ENCODE measurements at regions not wholly inside any gene's neighbourhood (a gene's known extent, or its start where the extent isn't known, plus 50 kb on each side); places are given as distances from the start of the nearest gene placed in this dataset.

DNA sequence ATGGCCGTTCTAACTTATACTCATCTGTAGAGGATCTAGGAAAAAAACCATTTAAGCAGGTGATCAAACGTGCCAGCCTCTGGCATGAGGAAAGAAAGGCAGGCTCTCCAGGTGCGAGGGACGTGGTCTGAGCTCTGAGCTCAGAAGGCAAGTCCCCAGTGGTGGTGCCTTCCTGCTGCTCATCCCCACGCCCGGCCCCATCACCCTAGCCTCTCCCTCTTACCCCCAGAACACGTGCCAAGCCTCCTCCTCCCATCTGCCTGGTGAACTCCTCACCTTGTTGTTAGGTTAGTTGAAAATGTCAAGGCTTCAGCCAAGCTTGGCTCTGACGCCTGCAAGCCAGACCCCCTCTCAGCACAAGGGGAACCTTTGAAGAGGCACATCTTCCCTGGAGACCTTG lies 571.2 kb upstream of the MKI67 start:
- H3K36me3 ChIP-seq, result no peaks in the 10 kb centered on the region
- no peak overlapping the region for H3K4me3 ChIP-seq
- H3K27me3 ChIP-seq, result no peaks in the 10 kb centered on the region
- no peak for DNase-seq
- no peaks in the 10 kb centered on the region for H3K9me3 ChIP-seq
- intact Hi-C loops (cut with DNase I), result no loop called here
- ATAC-seq, result no peak
- TF ChIP-seq POLR2A (IDR thresholded peaks at IDR 0.05), result no peak
- TF ChIP-seq, protein P1, sequence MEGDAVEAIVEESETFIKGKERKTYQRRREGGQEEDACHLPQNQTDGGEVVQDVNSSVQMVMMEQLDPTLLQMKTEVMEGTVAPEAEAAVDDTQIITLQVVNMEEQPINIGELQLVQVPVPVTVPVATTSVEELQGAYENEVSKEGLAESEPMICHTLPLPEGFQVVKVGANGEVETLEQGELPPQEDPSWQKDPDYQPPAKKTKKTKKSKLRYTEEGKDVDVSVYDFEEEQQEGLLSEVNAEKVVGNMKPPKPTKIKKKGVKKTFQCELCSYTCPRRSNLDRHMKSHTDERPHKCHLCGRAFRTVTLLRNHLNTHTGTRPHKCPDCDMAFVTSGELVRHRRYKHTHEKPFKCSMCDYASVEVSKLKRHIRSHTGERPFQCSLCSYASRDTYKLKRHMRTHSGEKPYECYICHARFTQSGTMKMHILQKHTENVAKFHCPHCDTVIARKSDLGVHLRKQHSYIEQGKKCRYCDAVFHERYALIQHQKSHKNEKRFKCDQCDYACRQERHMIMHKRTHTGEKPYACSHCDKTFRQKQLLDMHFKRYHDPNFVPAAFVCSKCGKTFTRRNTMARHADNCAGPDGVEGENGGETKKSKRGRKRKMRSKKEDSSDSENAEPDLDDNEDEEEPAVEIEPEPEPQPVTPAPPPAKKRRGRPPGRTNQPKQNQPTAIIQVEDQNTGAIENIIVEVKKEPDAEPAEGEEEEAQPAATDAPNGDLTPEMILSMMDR (IDR thresholded peaks at IDR 0.05), result no peak
- H3K4me1 ChIP-seq, result no peaks in the 10 kb centered on the region
- 56% methylated on average over 5 of the region's 8 CpGs for WGBS (ENCODE audit: insufficient coverage, low coverage, low lambda C conversion rate, missing lambda C conversion rate)
- no peak overlapping the region for H3K27ac ChIP-seq

DNA sequence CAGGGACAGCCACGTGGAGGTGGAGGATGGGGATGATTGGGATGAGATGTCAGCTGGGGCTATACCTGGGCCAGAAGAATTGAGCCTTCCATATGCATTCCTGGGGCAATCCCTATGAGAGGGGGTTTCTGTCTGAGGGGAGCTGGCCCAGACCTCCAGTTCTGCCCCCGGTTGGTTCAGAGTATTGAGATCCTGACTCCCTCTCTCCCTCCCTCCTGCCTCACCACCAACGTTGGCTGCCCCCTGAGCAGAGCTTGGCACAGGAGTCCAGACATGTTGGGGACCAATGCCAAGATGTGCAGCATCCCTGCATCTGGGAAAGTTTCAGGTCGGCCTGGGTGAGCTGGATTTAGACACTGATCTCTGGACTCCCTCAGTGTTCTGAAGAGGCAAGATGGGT lies 575.2 kb upstream of the MKI67 start:
- Histone ChIP-seq H3K36me3 (no peaks in the 10 kb centered on the region), H3K4me1 (no peaks in the 10 kb centered on the region), H3K9me3 (no peaks in the 10 kb centered on the region), H3K4me3 (no peak overlapping the region), H3K27me3 (no peaks in the 10 kb centered on the region), H3K27ac (no peak overlapping the region)
- DNase-seq (no peak), ATAC-seq (no peak)
- TF ChIP-seq, protein P1 (IDR thresholded peaks at IDR 0.05), result no peak
- intact Hi-C loops (cut with DNase I), result no loop called here
- 43% methylated on average over 2 of the region's 4 CpGs for WGBS (ENCODE audit: insufficient coverage, low coverage, low lambda C conversion rate, missing lambda C conversion rate)

DNA sequence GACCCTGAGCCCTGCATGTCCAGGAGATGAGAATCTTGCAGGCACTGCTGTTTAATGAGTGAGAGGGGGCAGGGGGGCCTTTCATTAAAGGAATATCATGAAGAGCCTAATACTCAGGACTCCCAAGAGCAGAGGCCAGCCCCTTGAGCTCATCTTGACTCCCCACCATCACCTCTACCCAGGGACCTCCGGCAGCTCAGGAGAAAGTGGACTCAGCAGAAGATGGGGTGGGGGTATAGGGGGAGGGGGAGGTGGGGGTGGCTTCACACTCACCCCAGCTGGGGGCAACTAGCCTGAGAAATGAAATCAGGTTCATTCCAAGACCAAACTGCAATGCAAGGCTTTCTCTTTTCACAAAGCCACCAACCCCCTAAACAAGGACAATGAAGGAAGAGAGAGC lies 575.6 kb upstream of the MKI67 start:
- Histone ChIP-seq H3K4me1 (no peaks in the 10 kb centered on the region), H3K9me3 (no peaks in the 10 kb centered on the region), H3K27ac (no peak overlapping the region), H3K27me3 (no peaks in the 10 kb centered on the region), H3K36me3 (no peaks in the 10 kb centered on the region), H3K4me3 (no peak overlapping the region)
- no peak for DNase-seq
- 17% methylated on average over 1 of the region's 1 CpG for WGBS (ENCODE audit: insufficient coverage, low coverage, low lambda C conversion rate, missing lambda C conversion rate)
- ATAC-seq, result no peak
- no peak for TF ChIP-seq POLR2A (IDR thresholded peaks at IDR 0.05)
- TF ChIP-seq, protein P1 (IDR thresholded peaks at IDR 0.05), result no peak
- intact Hi-C loops (cut with DNase I), result no loop called here

DNA sequence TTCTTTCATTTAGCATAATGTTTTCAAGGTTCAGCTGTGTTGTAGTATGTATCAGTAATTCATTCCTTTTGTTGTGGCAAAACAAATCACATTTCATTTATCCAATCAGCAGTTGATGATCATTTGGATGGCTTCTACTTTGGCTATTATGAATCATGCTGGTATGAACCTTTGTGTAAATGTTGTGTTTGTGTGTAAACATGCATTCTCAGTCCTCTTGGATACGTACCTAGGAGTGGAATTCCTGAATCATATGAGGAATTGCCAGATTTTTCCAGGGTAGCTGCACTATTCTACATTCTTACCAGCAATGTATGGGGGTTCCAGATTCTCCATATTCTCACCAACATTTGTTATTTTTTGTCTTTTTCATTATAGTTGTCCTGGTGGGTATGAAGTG lies 578.5 kb upstream of the MKI67 start:
- TF ChIP-seq, protein P1 (IDR thresholded peaks at IDR 0.05), result no peak
- TF ChIP-seq POLR2A (IDR thresholded peaks at IDR 0.05), result no peak
- no peaks in the 10 kb centered on the region for H3K9me3 ChIP-seq
- H3K4me3 ChIP-seq, result no peak overlapping the region
- 38% methylated on average over 1 of the region's 1 CpG for WGBS (ENCODE audit: insufficient coverage, low coverage, low lambda C conversion rate, missing lambda C conversion rate)
- intact Hi-C loops (cut with DNase I), result no loop called here
- no peaks in the 10 kb centered on the region for H3K36me3 ChIP-seq
- H3K27ac ChIP-seq, result no peak overlapping the region
- H3K27me3 ChIP-seq, result no peaks in the 10 kb centered on the region
- no peak for ATAC-seq
- H3K4me1 ChIP-seq, result no peaks in the 10 kb centered on the region
- no peak for DNase-seq

DNA sequence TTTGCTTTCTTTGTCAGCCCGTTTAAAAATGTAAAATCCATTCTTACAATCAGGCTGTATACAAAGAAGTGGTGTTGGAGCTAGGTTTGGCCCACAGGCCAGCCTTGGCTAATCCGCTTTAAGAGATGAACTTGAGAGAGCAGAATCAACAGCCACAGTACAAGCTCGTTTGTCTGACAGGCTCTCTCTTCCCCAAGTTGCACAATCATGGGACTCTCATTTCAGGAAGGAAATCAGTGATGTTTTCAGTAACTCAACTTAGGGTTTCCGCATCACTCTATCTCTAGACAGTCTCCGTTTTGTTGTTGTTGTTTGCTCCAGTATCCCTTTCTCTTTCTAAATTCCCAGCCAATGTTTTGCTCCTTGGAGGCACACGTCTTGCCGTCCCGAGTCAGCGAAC lies 582.0 kb upstream of the MKI67 start:
- no peak overlapping the region for H3K27ac ChIP-seq
- DNase-seq (no peak), ATAC-seq (no peak)
- no peak overlapping the region for H3K4me3 ChIP-seq
- no peaks in the 10 kb centered on the region for H3K4me1 ChIP-seq
- intact Hi-C loops (cut with DNase I), result no loop called here
- H3K27me3 ChIP-seq, result no peaks in the 10 kb centered on the region
- no peaks in the 10 kb centered on the region for H3K36me3 ChIP-seq
- no peaks in the 10 kb centered on the region for H3K9me3 ChIP-seq
- 50% methylated on average over 9 of the region's 9 CpGs for WGBS (ENCODE audit: insufficient coverage, low coverage, low lambda C conversion rate, missing lambda C conversion rate)
- no peak for TF ChIP-seq POLR2A (IDR thresholded peaks at IDR 0.05)
- TF ChIP-seq, protein P1 (IDR thresholded peaks at IDR 0.05), result no peak
